ENCODE measurements at regions not wholly inside any gene's neighbourhood (a gene's known extent, or its start where the extent isn't known, plus 50 kb on each side); places are given as distances from the start of the nearest gene placed in this dataset.

DNA sequence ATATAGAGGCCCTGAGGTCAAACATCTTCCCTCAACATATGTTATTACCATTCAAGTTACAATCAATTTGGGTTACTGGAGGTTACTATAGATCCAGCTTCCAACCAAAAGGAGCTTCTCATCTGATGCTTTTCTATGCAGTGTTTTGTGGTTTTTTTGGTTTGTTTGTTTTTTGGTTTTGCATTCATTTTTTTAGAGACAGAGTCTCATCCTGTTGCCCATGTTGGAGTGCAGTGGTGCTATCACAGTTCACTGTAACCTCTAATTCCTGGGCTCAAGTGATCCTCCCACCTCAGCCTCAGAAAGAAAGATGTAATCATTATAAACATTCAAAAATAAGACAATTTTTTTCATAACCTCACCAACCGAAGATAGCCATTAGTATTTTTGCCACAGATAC is 124.4 kb upstream of the JARID2 start:
- Histone ChIP-seq H3K79me2 (ENCODE audit: insufficient read depth, low read length) (no peaks in the 10 kb centered on the region), H3K9me3 (ENCODE audit: insufficient read depth, low read length) (no peaks in the 10 kb centered on the region), H2AFZ (ENCODE audit: low read depth, low read length, severe bottlenecking) (no peak overlapping the region), H3K36me3 (ENCODE audit: low read length) (no peaks in the 10 kb centered on the region), H3K4me3 (ENCODE audit: insufficient read depth, low read length, poor library complexity, severe bottlenecking) (no peak overlapping the region), H3K9ac (ENCODE audit: low read length) (no peak overlapping the region), H3F3A (ENCODE audit: insufficient read depth) (no peaks in the 10 kb centered on the region), H4K20me1 (ENCODE audit: low read depth, low read length) (no peaks in the 10 kb centered on the region), H3K4me2 (ENCODE audit: low read depth, low read length, poor library complexity, severe bottlenecking) (no peak overlapping the region), H3K27ac (ENCODE audit: low read depth, low read length) (no peak overlapping the region), H3K27me3 (ENCODE audit: low read length) (no peaks in the 10 kb centered on the region), H3K9me2 (replicated peaks; ENCODE audit: insufficient read depth, low read length) (no peaks in the 10 kb centered on the region)
- TF ChIP-seq EZH2phosphoT487 (conservative IDR thresholded peaks at IDR 0.05; ENCODE audit: low read length) (no peak), CTCF (IDR thresholded peaks at IDR 0.05; ENCODE audit: insufficient read depth, low read length, poor library complexity, severe bottlenecking) (no peak)

DNA sequence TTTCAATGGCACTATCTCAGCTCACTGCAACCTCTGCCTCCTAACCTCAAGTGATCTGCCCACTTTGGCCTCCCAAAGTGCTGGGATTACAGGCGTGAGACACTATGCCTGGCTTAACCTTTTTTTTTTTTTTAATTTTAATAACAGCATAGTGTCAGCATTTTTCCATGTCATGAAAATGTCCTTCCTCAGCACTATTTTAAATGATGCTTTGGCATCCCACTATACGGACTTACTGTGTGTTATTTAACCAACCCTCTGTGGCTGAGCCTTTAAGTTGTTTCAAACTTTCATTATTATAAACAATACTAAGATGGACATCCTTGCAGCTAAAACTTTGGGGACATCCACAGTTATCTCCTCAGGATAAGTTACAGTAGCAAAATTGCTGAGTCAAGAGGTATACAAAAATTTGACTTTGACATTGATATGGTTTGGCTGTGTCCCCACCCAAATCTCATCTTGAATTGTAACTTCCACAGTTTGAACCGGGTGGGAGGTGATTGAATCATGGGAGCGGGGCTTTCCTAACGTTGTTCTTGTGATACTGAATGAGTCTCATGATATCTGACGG is 123.8 kb upstream of the JARID2 start:
- no peak overlapping the region for H2AFZ ChIP-seq (ENCODE audit: low read depth, low read length, severe bottlenecking)
- H4K20me1 ChIP-seq (ENCODE audit: low read depth, low read length), result no peaks in the 10 kb centered on the region
- H3K9me3 ChIP-seq (ENCODE audit: insufficient read depth, low read length), result no peaks in the 10 kb centered on the region
- no peak overlapping the region for H3K9ac ChIP-seq (ENCODE audit: low read length)
- no peak overlapping the region for H3K4me2 ChIP-seq (ENCODE audit: low read depth, low read length, poor library complexity, severe bottlenecking)
- no peaks in the 10 kb centered on the region for H3K27me3 ChIP-seq (ENCODE audit: low read length)
- no peaks in the 10 kb centered on the region for H3F3A ChIP-seq (ENCODE audit: insufficient read depth)
- no peaks in the 10 kb centered on the region for H3K9me2 ChIP-seq (replicated peaks; ENCODE audit: insufficient read depth, low read length)
- no peak overlapping the region for H3K4me3 ChIP-seq (ENCODE audit: insufficient read depth, low read length, poor library complexity, severe bottlenecking)
- no peak overlapping the region for H3K27ac ChIP-seq (ENCODE audit: low read depth, low read length)
- no peaks in the 10 kb centered on the region for H3K36me3 ChIP-seq (ENCODE audit: low read length)
- TF ChIP-seq EZH2phosphoT487 (conservative IDR thresholded peaks at IDR 0.05; ENCODE audit: low read length), result no peak
- H3K79me2 ChIP-seq (ENCODE audit: insufficient read depth, low read length), result no peaks in the 10 kb centered on the region

DNA sequence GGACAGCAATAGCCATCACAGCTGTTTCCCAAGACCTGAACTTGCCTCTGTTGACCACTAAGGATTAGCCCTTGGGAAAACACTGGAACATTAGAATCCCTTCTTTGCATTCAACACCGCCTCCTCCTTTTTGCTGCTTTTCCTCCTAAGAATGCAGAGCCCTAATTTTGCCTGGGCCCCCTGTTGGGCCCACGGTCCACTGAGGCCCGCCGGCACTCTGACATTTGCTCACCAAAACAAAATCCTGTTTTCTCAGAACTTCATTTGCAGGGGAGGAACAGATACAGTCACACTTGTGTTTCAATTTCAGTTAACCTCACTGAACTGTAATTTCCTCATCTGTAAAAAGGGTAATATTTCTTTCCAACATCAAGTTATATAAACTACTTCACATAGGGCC is 116.0 kb upstream of the JARID2 start:
- Histone ChIP-seq H3K4me2 (ENCODE audit: low read depth, low read length, poor library complexity, severe bottlenecking) (no peak overlapping the region), H2AFZ (ENCODE audit: low read depth, low read length, severe bottlenecking) (no peak overlapping the region), H3K9me3 (ENCODE audit: insufficient read depth, low read length) (no peaks in the 10 kb centered on the region), H3K4me3 (ENCODE audit: insufficient read depth, low read length, poor library complexity, severe bottlenecking) (no peak overlapping the region), H4K20me1 (ENCODE audit: low read depth, low read length) (no peaks in the 10 kb centered on the region), H3K9me2 (replicated peaks; ENCODE audit: insufficient read depth, low read length) (no peaks in the 10 kb centered on the region), H3K79me2 (ENCODE audit: insufficient read depth, low read length) (no peaks in the 10 kb centered on the region), H3K27me3 (ENCODE audit: low read length) (no peaks in the 10 kb centered on the region), H3F3A (ENCODE audit: insufficient read depth) (no peaks in the 10 kb centered on the region), H3K36me3 (ENCODE audit: low read length) (no peaks in the 10 kb centered on the region), H3K27ac (ENCODE audit: low read depth, low read length) (no peak overlapping the region), H3K9ac (ENCODE audit: low read length) (no peak overlapping the region)
- no peak for TF ChIP-seq EZH2phosphoT487 (conservative IDR thresholded peaks at IDR 0.05; ENCODE audit: low read length)

DNA sequence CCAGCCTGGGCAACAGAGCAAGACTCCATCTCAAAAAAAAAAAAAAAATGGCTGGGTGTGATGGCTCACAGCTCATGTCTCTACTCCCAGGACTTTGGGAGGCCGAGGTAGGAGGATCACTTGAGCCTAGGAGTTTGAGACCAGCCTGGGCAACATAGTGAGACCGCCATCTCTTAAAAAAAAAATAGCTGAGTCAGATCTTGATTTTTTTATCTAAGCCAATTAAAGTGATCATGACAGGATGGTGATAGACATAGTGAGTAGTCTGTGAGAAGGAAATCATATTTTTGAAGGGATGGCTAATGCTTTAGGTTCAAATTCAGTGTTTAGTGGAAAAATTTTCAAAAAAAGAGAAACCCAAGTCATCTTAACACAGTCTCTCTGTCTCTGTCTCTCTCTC is 114.6 kb upstream of the JARID2 start:
- no peaks in the 10 kb centered on the region for H3K36me3 ChIP-seq (ENCODE audit: low read length)
- H4K20me1 ChIP-seq (ENCODE audit: low read depth, low read length), result no peaks in the 10 kb centered on the region
- no peaks in the 10 kb centered on the region for H3K27me3 ChIP-seq (ENCODE audit: low read length)
- no peak overlapping the region for H3K9ac ChIP-seq (ENCODE audit: low read length)
- H2AFZ ChIP-seq (ENCODE audit: low read depth, low read length, severe bottlenecking), result no peak overlapping the region
- no peaks in the 10 kb centered on the region for H3K9me2 ChIP-seq (replicated peaks; ENCODE audit: insufficient read depth, low read length)
- H3K27ac ChIP-seq (ENCODE audit: low read depth, low read length), result no peak overlapping the region
- no peak overlapping the region for H3K4me3 ChIP-seq (ENCODE audit: insufficient read depth, low read length, poor library complexity, severe bottlenecking)
- no peaks in the 10 kb centered on the region for H3K79me2 ChIP-seq (ENCODE audit: insufficient read depth, low read length)
- no peaks in the 10 kb centered on the region for H3K9me3 ChIP-seq (ENCODE audit: insufficient read depth, low read length)
- no peak for TF ChIP-seq CTCF (IDR thresholded peaks at IDR 0.05; ENCODE audit: insufficient read depth, low read length, poor library complexity, severe bottlenecking)
- no peak for TF ChIP-seq EZH2phosphoT487 (conservative IDR thresholded peaks at IDR 0.05; ENCODE audit: low read length)
- H3K4me2 ChIP-seq (ENCODE audit: low read depth, low read length, poor library complexity, severe bottlenecking), result no peak overlapping the region
- no peaks in the 10 kb centered on the region for H3F3A ChIP-seq (ENCODE audit: insufficient read depth)
